Epidermal melanocyte (primary cell): ENCODE measurements at regions not wholly inside any gene's neighbourhood (a gene's known extent, or its start where the extent isn't known, plus 50 kb on each side); places are given as distances from the start of the nearest gene placed in this dataset.
"Not testable (repeated sequence)": the region's sequence is repeated elsewhere in the genome, so short reads cannot be mapped to it uniquely, and the experiment has no call there.

Experiments used
- DNase-seq: peaks from one replicate; pipeline ENCODE4 v3.0.0; 2011; ENCODE audit warnings: low spot score; ENCODE audit not compliant: insufficient read length

GRCh38 chr7:82566752-82567151 is 123.2 kb upstream of the CACNA2D1 start:
- no peak for DNase-seq

GRCh38 chr7:82562716-82563404 is 119.3 kb upstream of the CACNA2D1 start:
- DNase-seq, result no peak

GRCh38 chr7:82559193-82559805 is 115.7 kb upstream of the CACNA2D1 start:
- DNase-seq, result no peak

GRCh38 chr7:82549616-82550285 is 106.2 kb upstream of the CACNA2D1 start:
- DNase-seq, result no peak

GRCh38 chr7:82548141-82548688 is 104.6 kb upstream of the CACNA2D1 start:
- no peak for DNase-seq

- DNase-seq, result no peak
Measured at GRCh38 chr7:82542665-82543064, 99.1 kb upstream of the CACNA2D1 start.

GRCh38 chr7:82539969-82540368 is 96.4 kb upstream of the CACNA2D1 start:
- no peak for DNase-seq

GRCh38 chr7:82534684-82535083 is 91.1 kb upstream of the CACNA2D1 start:
- no peak for DNase-seq

- DNase-seq, result no peak
Measured at GRCh38 chr7:82530361-82530760, 86.8 kb upstream of the CACNA2D1 start.

GRCh38 chr7:82528577-82529310 is 85.2 kb upstream of the CACNA2D1 start:
- DNase-seq, result no peak

GRCh38 chr7:82527851-82528250 is 84.3 kb upstream of the CACNA2D1 start:
- DNase-seq, result no peak

GRCh38 chr7:82521906-82522445 is 78.4 kb upstream of the CACNA2D1 start:
- DNase-seq, result no peak

- DNase-seq, result no peak
Measured at GRCh38 chr7:82517050-82517449, 73.5 kb upstream of the CACNA2D1 start.

- DNase-seq, result no peak
Measured at GRCh38 chr7:82511542-82511941, 68.0 kb upstream of the CACNA2D1 start.

- no peak for DNase-seq
Measured at GRCh38 chr7:82507976-82508677, 64.5 kb upstream of the CACNA2D1 start.

GRCh38 chr7:82507365-82507975 is 63.9 kb upstream of the CACNA2D1 start:
- DNase-seq, result no peak

GRCh38 chr7:82506702-82507101 is 63.1 kb upstream of the CACNA2D1 start:
- DNase-seq, result no peak

GRCh38 chr7:82506208-82506607 is 62.6 kb upstream of the CACNA2D1 start:
- DNase-seq, result no peak

GRCh38 chr7:82501346-82501745 is 57.8 kb upstream of the CACNA2D1 start:
- DNase-seq, result no peak

GRCh38 chr7:82499546-82499945 is 56.0 kb upstream of the CACNA2D1 start:
- not testable (repeated sequence) for DNase-seq
